WERI-Rb-1 (cell line): ENCODE measurements at regions not wholly inside any gene's neighbourhood (a gene's known extent, or its start where the extent isn't known, plus 50 kb on each side); places are given as distances from the start of the nearest gene placed in this dataset.

ENCODE experiments used
- DNase-seq: peaks from one replicate; pipeline ENCODE4 v3.0.0-alpha.2; 2020
- H3K27ac ChIP-seq: fragments of 250-450 bp; sonication (Bioruptor Pico); 2 replicates; pipeline ENCODE4 v1.5.1; 2020; ENCODE audit warnings: mild to moderate bottlenecking, moderate library complexity
- H3K27me3 ChIP-seq: fragments of 250-450 bp; sonication (Bioruptor Pico); 2 replicates; pipeline ENCODE4 v1.5.1; 2021; ENCODE audit warnings: mild to moderate bottlenecking, low read depth, moderate library complexity; ENCODE audit not compliant: insufficient read depth, severe bottlenecking
- H3K36me3 ChIP-seq: fragments of 250-450 bp; sonication (Bioruptor Pico); 2 replicates; pipeline ENCODE4 v1.5.1; 2020; ENCODE audit warnings: mild to moderate bottlenecking, moderate library complexity
- H3K4me3 ChIP-seq: 2 replicates; pipeline ENCODE4 v1.5.1; 2011; ENCODE audit warnings: low read depth, mild to moderate bottlenecking, control low read depth, low read length
- H3K9me3 ChIP-seq: fragments of 250-450 bp; sonication (Bioruptor Pico); 2 replicates; pipeline ENCODE4 v1.5.1; 2021; ENCODE audit warnings: mild to moderate bottlenecking, moderate library complexity; ENCODE audit not compliant: severe bottlenecking
- TF ChIP-seq, protein P1 (sequence below): IDR thresholded peaks from 2 replicates; pipeline ENCODE4 v1.5.1; 2011; ENCODE audit warnings: low read depth, mild to moderate bottlenecking, control low read depth, inconsistent platforms, low read length

DNA sequence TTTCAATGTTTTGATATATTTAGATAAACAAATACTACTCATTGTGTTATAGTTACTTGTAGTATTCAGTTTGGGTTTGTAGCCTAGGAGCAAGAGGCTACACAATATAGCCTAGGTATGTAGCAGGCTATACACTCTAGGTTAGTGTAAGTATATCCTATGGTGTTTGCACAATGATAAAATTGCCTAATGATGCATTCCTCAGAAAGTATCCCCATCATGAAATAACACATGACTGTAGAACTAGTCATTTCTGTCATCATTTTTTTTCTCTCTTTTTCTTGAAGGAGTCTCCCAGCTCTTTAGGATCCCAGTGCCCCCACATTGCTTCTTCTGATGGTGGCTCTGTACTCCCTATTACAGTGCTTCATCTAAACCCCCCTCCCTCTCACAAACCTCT is 157.7 kb upstream of the CADPS start:
- no peak overlapping the region for H3K4me3 ChIP-seq
- DNase-seq = no peak
- no peaks in the 10 kb centered on the region for H3K9me3 ChIP-seq
- no peaks in the 10 kb centered on the region for H3K36me3 ChIP-seq
- TF ChIP-seq, protein P1, sequence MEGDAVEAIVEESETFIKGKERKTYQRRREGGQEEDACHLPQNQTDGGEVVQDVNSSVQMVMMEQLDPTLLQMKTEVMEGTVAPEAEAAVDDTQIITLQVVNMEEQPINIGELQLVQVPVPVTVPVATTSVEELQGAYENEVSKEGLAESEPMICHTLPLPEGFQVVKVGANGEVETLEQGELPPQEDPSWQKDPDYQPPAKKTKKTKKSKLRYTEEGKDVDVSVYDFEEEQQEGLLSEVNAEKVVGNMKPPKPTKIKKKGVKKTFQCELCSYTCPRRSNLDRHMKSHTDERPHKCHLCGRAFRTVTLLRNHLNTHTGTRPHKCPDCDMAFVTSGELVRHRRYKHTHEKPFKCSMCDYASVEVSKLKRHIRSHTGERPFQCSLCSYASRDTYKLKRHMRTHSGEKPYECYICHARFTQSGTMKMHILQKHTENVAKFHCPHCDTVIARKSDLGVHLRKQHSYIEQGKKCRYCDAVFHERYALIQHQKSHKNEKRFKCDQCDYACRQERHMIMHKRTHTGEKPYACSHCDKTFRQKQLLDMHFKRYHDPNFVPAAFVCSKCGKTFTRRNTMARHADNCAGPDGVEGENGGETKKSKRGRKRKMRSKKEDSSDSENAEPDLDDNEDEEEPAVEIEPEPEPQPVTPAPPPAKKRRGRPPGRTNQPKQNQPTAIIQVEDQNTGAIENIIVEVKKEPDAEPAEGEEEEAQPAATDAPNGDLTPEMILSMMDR = no peak
- H3K27ac ChIP-seq = no peak overlapping the region
- no peaks in the 10 kb centered on the region for H3K27me3 ChIP-seq

GRCh38 chr3:63034101-63034500 is 158.9 kb upstream of the CADPS start:
- no peak overlapping the region for H3K4me3 ChIP-seq
- no peaks in the 10 kb centered on the region for H3K36me3 ChIP-seq
- H3K27me3 ChIP-seq = no peaks in the 10 kb centered on the region
- no peak overlapping the region for H3K27ac ChIP-seq
- TF ChIP-seq, protein P1 = no peak
- H3K9me3 ChIP-seq = no peaks in the 10 kb centered on the region
- no peak for DNase-seq

- TF ChIP-seq, protein P1 = no peak
- H3K27me3 ChIP-seq = no peaks in the 10 kb centered on the region
- H3K4me3 ChIP-seq = no peak overlapping the region
- no peaks in the 10 kb centered on the region for H3K36me3 ChIP-seq
- no peaks in the 10 kb centered on the region for H3K9me3 ChIP-seq
- DNase-seq = no peak
- no peak overlapping the region for H3K27ac ChIP-seq
These were observed 161.9 kb upstream of the CADPS start for GRCh38 chr3:63037116-63037515.

GRCh38 chr3:63042833-63043232 is 167.6 kb upstream of the CADPS start:
- Histone ChIP-seq H3K4me3 (no peak overlapping the region), H3K27ac (no peak overlapping the region), H3K27me3 (no peaks in the 10 kb centered on the region), H3K36me3 (no peaks in the 10 kb centered on the region), H3K9me3 (no peaks in the 10 kb centered on the region)
- TF ChIP-seq, protein P1 = no peak
- DNase-seq = no peak

- no peak overlapping the region for H3K4me3 ChIP-seq
- H3K9me3 ChIP-seq = no peaks in the 10 kb centered on the region
- H3K36me3 ChIP-seq = no peaks in the 10 kb centered on the region
- no peaks in the 10 kb centered on the region for H3K27me3 ChIP-seq
- TF ChIP-seq, protein P1 = no peak
- H3K27ac ChIP-seq = no peak overlapping the region
- no peak for DNase-seq
These were observed 168.4 kb upstream of the CADPS start for GRCh38 chr3:63043631-63044030.

- Histone ChIP-seq H3K27me3 (no peaks in the 10 kb centered on the region), H3K4me3 (no peak overlapping the region), H3K27ac (no peak overlapping the region), H3K9me3 (no peaks in the 10 kb centered on the region), H3K36me3 (no peaks in the 10 kb centered on the region)
- TF ChIP-seq, protein P1 = no peak
- no peak for DNase-seq
These were observed 170.9 kb upstream of the CADPS start for GRCh38 chr3:63046152-63046551.
